ENCODE measurements at regions not wholly inside any gene's neighbourhood (a gene's known extent, or its start where the extent isn't known, plus 50 kb on each side); places are given as distances from the start of the nearest gene placed in this dataset.

- intact Hi-C loops (cut with DNase I): no loop called here
- FAIRE-seq: no peak
- no peak overlapping the region for H3K9ac ChIP-seq (ENCODE audit: low read length in 3 of 3)
Observed at GRCh38 chr7:46549892-46550639, 629.0 kb upstream of the IGFBP3 start.

GRCh38 chr7:46549347-46549746, 628.3 kb upstream of the IGFBP3 start:
- Histone ChIP-seq H3K27me3 (ENCODE audit: control insufficient read depth, insufficient read depth, low read length) (no peaks in the 10 kb centered on the region), H3K36me3 (ENCODE audit: control insufficient read depth in 2 of 3, insufficient read depth in 3 of 3, low read length in 3 of 3) (no peaks in the 10 kb centered on the region), H3K4me3 (ENCODE audit: low read length in 3 of 3) (no peak overlapping the region), H3K9me3 (ENCODE audit: control insufficient read depth in 2 of 3, insufficient read depth in 1 of 3, low read length in 3 of 3) (no peaks in the 10 kb centered on the region), H3K27ac (ENCODE audit: low read depth in 2 of 2, low read length in 2 of 2) (no peak overlapping the region), H3K4me1 (ENCODE audit: control insufficient read depth in 2 of 3, insufficient read depth in 2 of 3, low read depth in 1 of 3, low read length in 3 of 3) (no peaks in the 10 kb centered on the region), H3K9ac (ENCODE audit: low read length in 3 of 3) (no peak overlapping the region)
- TF ChIP-seq CTCF (IDR thresholded peaks at IDR 0.05; ENCODE audit: borderline replicate concordance, extremely low read depth, insufficient read depth): no peak
- no peak for FAIRE-seq
- DNase-seq: no peak
- intact Hi-C loops (cut with DNase I): no loop called here

More at GRCh38 chr7:46549892-46550639, 629.0 kb upstream of the IGFBP3 start:
- Histone ChIP-seq H3K4me3 (ENCODE audit: low read length in 3 of 3) (no peak overlapping the region), H3K4me1 (ENCODE audit: control insufficient read depth in 2 of 3, insufficient read depth in 2 of 3, low read depth in 1 of 3, low read length in 3 of 3) (no peaks in the 10 kb centered on the region), H3K27ac (ENCODE audit: low read depth in 2 of 2, low read length in 2 of 2) (no peak overlapping the region), H3K27me3 (ENCODE audit: control insufficient read depth, insufficient read depth, low read length) (no peaks in the 10 kb centered on the region), H3K36me3 (ENCODE audit: control insufficient read depth in 2 of 3, insufficient read depth in 3 of 3, low read length in 3 of 3) (no peaks in the 10 kb centered on the region), H3K9me3 (ENCODE audit: control insufficient read depth in 2 of 3, insufficient read depth in 1 of 3, low read length in 3 of 3) (no peaks in the 10 kb centered on the region)
- no peak for TF ChIP-seq CTCF (IDR thresholded peaks at IDR 0.05; ENCODE audit: borderline replicate concordance, extremely low read depth, insufficient read depth)
- DNase-seq: no peak

GRCh38 chr7:46547044-46547443, 626.0 kb upstream of the IGFBP3 start:
- Histone ChIP-seq H3K36me3 (ENCODE audit: control insufficient read depth in 2 of 3, insufficient read depth in 3 of 3, low read length in 3 of 3) (no peaks in the 10 kb centered on the region), H3K9me3 (ENCODE audit: control insufficient read depth in 2 of 3, insufficient read depth in 1 of 3, low read length in 3 of 3) (no peaks in the 10 kb centered on the region), H3K27me3 (ENCODE audit: control insufficient read depth, insufficient read depth, low read length) (no peaks in the 10 kb centered on the region), H3K27ac (ENCODE audit: low read depth in 2 of 2, low read length in 2 of 2) (no peak overlapping the region), H3K4me3 (ENCODE audit: low read length in 3 of 3) (no peak overlapping the region), H3K4me1 (ENCODE audit: control insufficient read depth in 2 of 3, insufficient read depth in 2 of 3, low read depth in 1 of 3, low read length in 3 of 3) (no peaks in the 10 kb centered on the region), H3K9ac (ENCODE audit: low read length in 3 of 3) (no peak overlapping the region)
- DNase-seq: no peak
- no peak for TF ChIP-seq CTCF (IDR thresholded peaks at IDR 0.05; ENCODE audit: borderline replicate concordance, extremely low read depth, insufficient read depth)
- no peak for FAIRE-seq
- intact Hi-C loops (cut with DNase I): no loop called here

- no peaks in the 10 kb centered on the region for H3K4me1 ChIP-seq (ENCODE audit: control insufficient read depth in 2 of 3, insufficient read depth in 2 of 3, low read depth in 1 of 3, low read length in 3 of 3)
Observed at GRCh38 chr7:46545790-46546189, 624.7 kb upstream of the IGFBP3 start.

More at GRCh38 chr7:46545790-46546189, 624.7 kb upstream of the IGFBP3 start:
- Histone ChIP-seq H3K4me3 (ENCODE audit: low read length in 3 of 3) (no peak overlapping the region), H3K27ac (ENCODE audit: low read depth in 2 of 2, low read length in 2 of 2) (no peak overlapping the region), H3K9me3 (ENCODE audit: control insufficient read depth in 2 of 3, insufficient read depth in 1 of 3, low read length in 3 of 3) (no peaks in the 10 kb centered on the region), H3K9ac (ENCODE audit: low read length in 3 of 3) (no peak overlapping the region), H3K36me3 (ENCODE audit: control insufficient read depth in 2 of 3, insufficient read depth in 3 of 3, low read length in 3 of 3) (no peaks in the 10 kb centered on the region), H3K27me3 (ENCODE audit: control insufficient read depth, insufficient read depth, low read length) (no peaks in the 10 kb centered on the region)
- DNase-seq (no peak), FAIRE-seq (no peak)
- TF ChIP-seq CTCF (IDR thresholded peaks at IDR 0.05; ENCODE audit: borderline replicate concordance, extremely low read depth, insufficient read depth): no peak
- intact Hi-C loops (cut with DNase I): no loop called here
